ENCODE measurements at regions not wholly inside any gene's neighbourhood (a gene's known extent, or its start where the extent isn't known, plus 50 kb on each side); places are given as distances from the start of the nearest gene placed in this dataset.

DNA sequence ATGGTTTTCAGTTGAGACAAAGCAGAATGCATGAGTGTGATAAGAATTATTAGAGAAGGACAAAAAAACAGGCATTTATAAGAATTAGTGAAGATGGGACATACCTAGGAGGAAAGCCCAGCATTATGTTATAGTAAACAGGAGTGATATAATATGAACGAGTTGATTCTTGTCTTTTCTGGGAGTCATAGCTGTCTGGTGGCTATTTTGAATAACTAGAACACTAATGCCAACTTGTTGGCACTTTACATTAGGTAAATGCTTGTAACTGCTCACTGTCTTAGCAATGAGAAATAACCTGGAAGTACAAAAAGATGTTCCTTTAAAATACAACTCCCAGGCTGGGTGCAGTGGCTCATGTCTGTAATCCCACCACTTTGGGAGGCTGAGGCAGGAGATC is 540.8 kb upstream of the SPHKAP start:
- TF ChIP-seq CTCF (IDR thresholded peaks at IDR 0.05) = no peak
- no peak overlapping the region for H3K27ac Mint-ChIP-seq (ENCODE audit: unreplicated experiment)
- H3K27me3 Mint-ChIP-seq (ENCODE audit: low read depth) = no peaks in the 10 kb centered on the region
- no peaks in the 10 kb centered on the region for H3K36me3 Mint-ChIP-seq (ENCODE audit: low read depth)
- H3K4me1 Mint-ChIP-seq (ENCODE audit: low read depth) = peaks cover 13% of the 10 kb centered on the region
- peaks cover 9% of the 10 kb centered on the region for H3K9me3 Mint-ChIP-seq (ENCODE audit: low read depth)
- no peak overlapping the region for H3K4me3 Mint-ChIP-seq (ENCODE audit: unreplicated experiment)
- no peak for DNase-seq (ENCODE audit: low spot score)

DNA sequence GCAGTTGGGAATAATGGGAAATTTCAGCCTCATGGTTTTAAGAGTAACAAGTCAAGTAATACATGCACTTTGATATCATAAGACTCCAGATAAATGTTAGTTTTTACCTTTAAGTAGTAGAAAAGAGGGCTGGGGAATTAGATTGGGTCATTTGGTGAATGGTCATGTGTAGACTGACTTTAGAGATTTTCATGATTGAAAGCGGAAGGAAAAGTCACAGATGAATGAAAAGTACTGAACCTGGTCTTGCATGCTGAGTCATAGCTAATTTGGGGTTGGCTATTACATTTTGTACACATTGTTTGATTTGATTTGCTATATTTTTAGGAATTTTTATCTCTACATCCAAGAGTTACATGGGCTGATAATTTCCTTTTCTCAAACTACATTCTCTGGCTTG is 539.4 kb upstream of the SPHKAP start:
- H3K4me3 Mint-ChIP-seq (ENCODE audit: unreplicated experiment) = no peak overlapping the region
- H3K36me3 Mint-ChIP-seq (ENCODE audit: low read depth) = no peaks in the 10 kb centered on the region
- no peak for DNase-seq (ENCODE audit: low spot score)
- peaks cover 3% of the 10 kb centered on the region for H3K9me3 Mint-ChIP-seq (ENCODE audit: low read depth)
- no peak for TF ChIP-seq CTCF (IDR thresholded peaks at IDR 0.05)
- H3K4me1 Mint-ChIP-seq (ENCODE audit: low read depth) = peaks cover 13% of the 10 kb centered on the region
- H3K27me3 Mint-ChIP-seq (ENCODE audit: low read depth) = no peaks in the 10 kb centered on the region
- H3K27ac Mint-ChIP-seq (ENCODE audit: unreplicated experiment) = no peak overlapping the region

DNA sequence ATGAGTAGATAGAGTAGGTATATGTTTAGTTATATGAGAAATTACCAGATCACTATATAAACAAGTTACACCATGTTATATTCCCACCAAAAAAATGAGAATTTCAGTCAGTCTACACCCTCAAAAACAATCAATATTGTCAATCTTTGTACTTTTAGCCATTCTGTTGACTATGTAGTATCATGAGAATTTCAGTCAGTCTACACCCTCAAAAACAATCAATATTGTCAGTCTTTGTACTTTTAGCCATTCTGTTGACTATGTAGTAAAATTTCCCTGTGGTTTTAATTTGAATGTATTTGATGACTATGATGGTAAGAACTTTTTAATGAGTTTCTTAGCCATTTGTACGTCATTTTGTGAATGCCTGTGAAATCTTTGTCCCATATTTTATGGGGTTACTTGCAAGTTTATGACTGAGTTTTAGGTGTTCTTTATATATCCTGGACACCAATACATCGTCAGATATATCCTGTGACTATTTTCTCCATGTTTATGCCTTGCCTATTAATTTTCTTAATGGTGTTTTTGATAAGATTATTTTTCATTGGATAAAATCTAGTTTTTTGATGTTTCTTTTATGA is 528.4 kb upstream of the SPHKAP start:
- H3K36me3 Mint-ChIP-seq (ENCODE audit: low read depth) = no peaks in the 10 kb centered on the region
- no peak overlapping the region for H3K4me3 Mint-ChIP-seq (ENCODE audit: unreplicated experiment)
- peaks cover 18% of the 10 kb centered on the region for H3K9me3 Mint-ChIP-seq (ENCODE audit: low read depth)
- TF ChIP-seq CTCF (IDR thresholded peaks at IDR 0.05) = no peak
- H3K27ac Mint-ChIP-seq (ENCODE audit: unreplicated experiment) = no peak overlapping the region
- no peaks in the 10 kb centered on the region for H3K27me3 Mint-ChIP-seq (ENCODE audit: low read depth)
- H3K4me1 Mint-ChIP-seq (ENCODE audit: low read depth) = no peaks in the 10 kb centered on the region
- no peak for DNase-seq (ENCODE audit: low spot score)

DNA sequence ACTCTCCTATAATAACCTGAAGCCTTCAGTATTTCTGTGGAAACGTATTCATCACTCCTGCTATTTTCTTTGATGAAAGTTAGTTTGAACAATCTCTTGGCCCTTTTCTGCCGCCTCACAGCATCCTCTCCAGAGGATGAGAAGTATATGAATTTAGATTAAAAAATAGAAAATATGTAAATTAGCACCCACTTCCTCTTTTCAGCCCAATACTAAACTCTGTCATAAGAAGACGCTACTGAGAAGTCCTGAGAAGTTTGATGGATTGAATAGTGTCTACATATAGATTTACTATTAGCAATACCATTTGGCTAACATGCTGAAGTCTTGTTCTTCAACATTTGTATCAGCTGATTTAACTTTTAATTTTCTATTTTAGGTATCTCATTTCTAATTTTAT is 526.4 kb upstream of the SPHKAP start:
- peaks cover 8% of the 10 kb centered on the region for H3K9me3 Mint-ChIP-seq (ENCODE audit: low read depth)
- no peaks in the 10 kb centered on the region for H3K36me3 Mint-ChIP-seq (ENCODE audit: low read depth)
- H3K4me3 Mint-ChIP-seq (ENCODE audit: unreplicated experiment) = no peak overlapping the region
- TF ChIP-seq CTCF (IDR thresholded peaks at IDR 0.05) = no peak
- H3K27ac Mint-ChIP-seq (ENCODE audit: unreplicated experiment) = no peak overlapping the region
- no peaks in the 10 kb centered on the region for H3K4me1 Mint-ChIP-seq (ENCODE audit: low read depth)
- no peaks in the 10 kb centered on the region for H3K27me3 Mint-ChIP-seq (ENCODE audit: low read depth)
- no peak for DNase-seq (ENCODE audit: low spot score)

- peaks cover 11% of the 10 kb centered on the region for H3K9me3 Mint-ChIP-seq (ENCODE audit: low read depth)
- no peaks in the 10 kb centered on the region for H3K36me3 Mint-ChIP-seq (ENCODE audit: low read depth)
- no peak for TF ChIP-seq CTCF (IDR thresholded peaks at IDR 0.05)
- no peaks in the 10 kb centered on the region for H3K27me3 Mint-ChIP-seq (ENCODE audit: low read depth)
- no peak overlapping the region for H3K4me3 Mint-ChIP-seq (ENCODE audit: unreplicated experiment)
- H3K4me1 Mint-ChIP-seq (ENCODE audit: low read depth) = no peaks in the 10 kb centered on the region
- no peak overlapping the region for H3K27ac Mint-ChIP-seq (ENCODE audit: unreplicated experiment)
- no peak for DNase-seq (ENCODE audit: low spot score)
Measured at GRCh38 chr2:228705318-228705717, 523.8 kb upstream of the SPHKAP start.
